ENCODE measurements at regions not wholly inside any gene's neighbourhood (a gene's known extent, or its start where the extent isn't known, plus 50 kb on each side); places are given as distances from the start of the nearest gene placed in this dataset.

DNA sequence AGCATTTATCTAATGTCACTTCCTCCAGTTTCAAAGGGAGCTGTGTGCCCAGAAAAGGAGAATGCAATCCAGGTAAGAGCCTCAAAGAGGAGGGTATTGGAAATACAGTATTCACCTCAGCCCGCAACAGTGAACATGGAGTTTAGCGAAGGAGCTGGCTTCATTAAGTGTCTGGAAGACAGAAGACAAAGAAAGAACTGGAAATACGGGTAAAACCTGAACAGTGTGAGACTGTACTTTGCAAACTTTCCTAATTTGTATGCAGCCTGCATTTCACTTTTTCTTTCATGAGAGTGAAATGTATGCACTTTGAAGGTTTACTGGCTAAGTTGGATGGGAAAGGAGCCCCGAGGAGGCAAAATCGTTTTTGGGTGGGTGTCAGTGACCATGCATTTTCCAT, 478.4 kb downstream of the HS3ST3B1 start:
- peaks cover 5 to 15% of the 10 kb centered on the region in 2 donors for H3K4me1 ChIP-seq (ENCODE audit: control insufficient read depth in 1 of 2, insufficient read depth in 2 of 2, low read length in 2 of 2)
- no peak overlapping the region for H3K9ac ChIP-seq (ENCODE audit: insufficient read depth, low read length, poor library complexity, severe bottlenecking)
- H3K4me3 ChIP-seq (replicated peaks in 1 of 3; ENCODE audit: low read depth in 2 of 3, low read length in 3 of 3), result no peak overlapping the region
- peaks cover 4 to 11% of the 10 kb centered on the region in 2 donors for H3K9me3 ChIP-seq (replicated peaks in 1 of 2; ENCODE audit: control insufficient read depth in 1 of 2, insufficient read depth in 1 of 2, low read length in 2 of 2)
- Mint-ChIP-seq H3K9me3 (peaks cover 4 to 14% (median 7%) of the 10 kb centered on the region in 7 donors), H3K27me3 (ENCODE audit: low read depth in 3 of 3) (peaks cover 0 to 2% (median 1%) of the 10 kb centered on the region in 3 donors), H3K36me3 (no peaks in the 10 kb centered on the region), H3K4me3 (no peak overlapping the region), H3K4me1 (peaks cover 14% of the 10 kb centered on the region), H3K27ac (no peak overlapping the region)
- no peak overlapping the region for H3K27ac ChIP-seq (ENCODE audit: low read depth in 1 of 2, low read length in 2 of 2)
- DNase-seq, result no peak
- intact Hi-C loops (cut with micrococcal nuclease), result no loop called here
- H3K36me3 ChIP-seq (replicated peaks in 1 of 2; ENCODE audit: control insufficient read depth in 1 of 2, insufficient read depth in 2 of 2, low read length in 2 of 2), result no peaks in the 10 kb centered on the region
- H3K4me2 ChIP-seq (replicated peaks; ENCODE audit: extremely low read depth, low read length, poor library complexity, severe bottlenecking), result no peak overlapping the region
- no peaks in the 10 kb centered on the region for H4K20me1 ChIP-seq (ENCODE audit: insufficient read depth, low read length)
- H3K27me3 ChIP-seq (ENCODE audit: control insufficient read depth in 2 of 2, insufficient read depth in 2 of 2, low read length in 2 of 2), result no peaks in the 10 kb centered on the region
- TF ChIP-seq, protein P1, sequence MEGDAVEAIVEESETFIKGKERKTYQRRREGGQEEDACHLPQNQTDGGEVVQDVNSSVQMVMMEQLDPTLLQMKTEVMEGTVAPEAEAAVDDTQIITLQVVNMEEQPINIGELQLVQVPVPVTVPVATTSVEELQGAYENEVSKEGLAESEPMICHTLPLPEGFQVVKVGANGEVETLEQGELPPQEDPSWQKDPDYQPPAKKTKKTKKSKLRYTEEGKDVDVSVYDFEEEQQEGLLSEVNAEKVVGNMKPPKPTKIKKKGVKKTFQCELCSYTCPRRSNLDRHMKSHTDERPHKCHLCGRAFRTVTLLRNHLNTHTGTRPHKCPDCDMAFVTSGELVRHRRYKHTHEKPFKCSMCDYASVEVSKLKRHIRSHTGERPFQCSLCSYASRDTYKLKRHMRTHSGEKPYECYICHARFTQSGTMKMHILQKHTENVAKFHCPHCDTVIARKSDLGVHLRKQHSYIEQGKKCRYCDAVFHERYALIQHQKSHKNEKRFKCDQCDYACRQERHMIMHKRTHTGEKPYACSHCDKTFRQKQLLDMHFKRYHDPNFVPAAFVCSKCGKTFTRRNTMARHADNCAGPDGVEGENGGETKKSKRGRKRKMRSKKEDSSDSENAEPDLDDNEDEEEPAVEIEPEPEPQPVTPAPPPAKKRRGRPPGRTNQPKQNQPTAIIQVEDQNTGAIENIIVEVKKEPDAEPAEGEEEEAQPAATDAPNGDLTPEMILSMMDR (IDR thresholded peaks at IDR 0.05), result no peak
- H2AFZ ChIP-seq (ENCODE audit: insufficient read depth, low read depth, low read length, poor library complexity, severe bottlenecking), result no peak overlapping the region
- WGBS (ENCODE audit: insufficient coverage), result no CpG with 5 or more reads among the region's 5 CpGs
- no peaks in the 10 kb centered on the region for H3K79me2 ChIP-seq (ENCODE audit: insufficient read depth, low read length)

DNA sequence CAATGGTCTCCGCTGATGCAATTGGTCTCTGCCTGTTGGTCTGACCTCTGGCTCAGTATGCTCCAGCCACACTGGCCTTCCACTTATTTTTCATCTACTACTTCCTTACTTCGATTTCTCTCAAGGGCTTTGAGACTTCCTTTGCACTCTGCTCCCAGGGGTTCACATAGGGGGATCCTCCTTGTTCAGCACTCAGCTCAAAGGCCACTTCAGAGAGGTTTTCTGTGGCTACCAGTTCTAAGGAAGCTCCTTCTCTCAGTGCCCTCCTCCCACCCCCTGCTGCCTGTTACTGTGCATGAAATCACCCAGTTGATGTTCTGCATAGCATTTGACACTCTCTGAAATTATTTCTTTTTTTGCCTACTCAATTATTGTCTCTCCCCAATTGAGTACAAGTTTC, 476.4 kb downstream of the HS3ST3B1 start:
- WGBS (ENCODE audit: insufficient coverage), result 50% methylated on average over 2 of the region's 2 CpGs

More for the DNA sequence above, 476.4 kb downstream of the HS3ST3B1 start:
- no peak overlapping the region for H3K4me3 Mint-ChIP-seq
- no peak overlapping the region for H2AFZ ChIP-seq (ENCODE audit: insufficient read depth, low read depth, low read length, poor library complexity, severe bottlenecking)
- no peaks in the 10 kb centered on the region for H3K36me3 Mint-ChIP-seq
- peaks cover 5 to 7% of the 10 kb centered on the region in 2 donors for H3K9me3 ChIP-seq (replicated peaks in 1 of 2; ENCODE audit: control insufficient read depth in 1 of 2, insufficient read depth in 1 of 2, low read length in 2 of 2)
- no peak overlapping the region for H3K9ac ChIP-seq (ENCODE audit: insufficient read depth, low read length, poor library complexity, severe bottlenecking)
- no peak overlapping the region for H3K4me3 ChIP-seq (replicated peaks in 1 of 3; ENCODE audit: low read depth in 2 of 3, low read length in 3 of 3)
- no peaks in the 10 kb centered on the region for H3K27me3 ChIP-seq (ENCODE audit: control insufficient read depth in 2 of 2, insufficient read depth in 2 of 2, low read length in 2 of 2)
- peaks cover 25% of the 10 kb centered on the region for H3K4me1 Mint-ChIP-seq
- H3K4me1 ChIP-seq (ENCODE audit: control insufficient read depth in 1 of 2, insufficient read depth in 2 of 2, low read length in 2 of 2), result peaks cover 14 to 27% of the 10 kb centered on the region in 2 donors
- H3K27me3 Mint-ChIP-seq (ENCODE audit: low read depth in 3 of 3), result peaks cover 0 to 2% (median 1%) of the 10 kb centered on the region in 3 donors
- H3K27ac ChIP-seq (ENCODE audit: low read depth in 1 of 2, low read length in 2 of 2), result no peak overlapping the region
- no peak overlapping the region for H3K4me2 ChIP-seq (replicated peaks; ENCODE audit: extremely low read depth, low read length, poor library complexity, severe bottlenecking)
- no peaks in the 10 kb centered on the region for H4K20me1 ChIP-seq (ENCODE audit: insufficient read depth, low read length)
- TF ChIP-seq, protein P1 (IDR thresholded peaks at IDR 0.05), result no peak
- intact Hi-C loops (cut with micrococcal nuclease), result no loop called here
- peaks cover 4 to 8% (median 5%) of the 10 kb centered on the region in 7 donors for H3K9me3 Mint-ChIP-seq
- H3K79me2 ChIP-seq (ENCODE audit: insufficient read depth, low read length), result no peaks in the 10 kb centered on the region
- no peak for DNase-seq
- H3K27ac Mint-ChIP-seq, result no peak overlapping the region
- H3K36me3 ChIP-seq (replicated peaks in 1 of 2; ENCODE audit: control insufficient read depth in 1 of 2, insufficient read depth in 2 of 2, low read length in 2 of 2), result no peaks in the 10 kb centered on the region
